HG03103 (cell line): ENCODE measurements at regions not wholly inside any gene's neighbourhood (a gene's known extent, or its start where the extent isn't known, plus 50 kb on each side); places are given as distances from the start of the nearest gene placed in this dataset.
"Not testable (repeated sequence)": the region's sequence is repeated elsewhere in the genome, so short reads cannot be mapped to it uniquely, and the experiment has no call there.

Source experiments
- ATAC-seq: cut with Tn5 transposase; IDR thresholded peaks from one replicate; pipeline ENCODE4 v1.9.1; 2021; ENCODE audit warnings: low read depth; ENCODE audit not compliant: unreplicated experiment

GRCh38 chr4:159410076-159410777, 307.3 kb downstream of the RAPGEF2 start:
- ATAC-seq, result no peak

- no peak for ATAC-seq
Measured at GRCh38 chr4:159410891-159411290, 308.0 kb downstream of the RAPGEF2 start.

DNA sequence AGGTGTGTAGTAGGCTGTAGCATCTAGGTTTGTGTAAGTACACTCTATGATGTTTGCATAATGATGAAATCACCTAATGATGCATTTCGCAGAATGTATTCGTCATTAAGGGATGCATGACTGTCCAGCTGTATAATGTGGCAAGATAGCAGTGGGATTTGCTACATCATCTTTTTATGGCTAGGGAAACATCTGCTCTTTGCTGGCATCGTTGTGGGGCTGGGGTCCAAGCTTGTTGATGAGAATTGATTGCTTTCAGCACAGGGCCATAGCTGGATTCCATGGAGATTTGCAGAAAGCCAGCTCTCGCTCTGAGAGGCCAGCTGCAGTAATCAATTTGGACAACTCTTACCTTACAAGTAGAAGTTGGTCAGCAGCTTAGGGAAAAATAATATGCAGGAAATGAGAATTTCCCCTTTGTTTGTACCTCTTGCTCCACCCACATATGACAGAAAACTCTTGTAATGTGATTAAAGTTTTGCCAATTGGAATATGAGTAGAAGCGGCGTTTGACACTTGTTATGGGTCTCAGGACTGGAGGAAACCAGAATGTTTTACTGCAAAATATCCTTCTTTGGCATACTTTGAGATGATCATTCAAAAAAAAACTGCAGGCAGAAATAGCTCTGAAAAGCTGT, 310.5 kb downstream of the RAPGEF2 start:
- ATAC-seq, result no peak

- no peak for ATAC-seq
Measured at GRCh38 chr4:159414305-159414704, 311.4 kb downstream of the RAPGEF2 start.

GRCh38 chr4:159416073-159416472, 313.2 kb downstream of the RAPGEF2 start:
- ATAC-seq, result no peak

DNA sequence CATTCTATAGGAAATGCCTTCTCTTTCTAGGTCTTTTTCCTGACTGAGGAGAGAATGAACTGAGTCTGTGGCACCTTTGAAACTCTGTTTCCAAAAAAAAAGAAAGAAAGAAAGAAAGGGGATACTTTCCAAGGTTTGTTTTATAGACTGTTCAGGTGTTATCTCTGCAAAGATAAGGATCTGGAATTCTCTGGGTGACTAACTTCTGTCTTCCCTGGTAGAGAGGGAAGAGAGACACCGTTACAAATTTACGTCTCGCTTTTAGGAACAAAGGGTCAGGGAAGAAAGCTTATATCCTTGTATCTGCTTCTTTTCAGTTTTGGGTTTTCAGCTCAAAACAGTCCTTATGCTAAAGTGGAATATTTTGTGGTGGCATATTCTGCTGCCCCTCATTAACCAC, 314.1 kb downstream of the RAPGEF2 start:
- ATAC-seq, result no peak

GRCh38 chr4:159420162-159421057, 317.5 kb downstream of the RAPGEF2 start:
- no peak for ATAC-seq

- not testable (repeated sequence) for ATAC-seq
Measured at GRCh38 chr4:159421058-159421419, 318.2 kb downstream of the RAPGEF2 start.

DNA sequence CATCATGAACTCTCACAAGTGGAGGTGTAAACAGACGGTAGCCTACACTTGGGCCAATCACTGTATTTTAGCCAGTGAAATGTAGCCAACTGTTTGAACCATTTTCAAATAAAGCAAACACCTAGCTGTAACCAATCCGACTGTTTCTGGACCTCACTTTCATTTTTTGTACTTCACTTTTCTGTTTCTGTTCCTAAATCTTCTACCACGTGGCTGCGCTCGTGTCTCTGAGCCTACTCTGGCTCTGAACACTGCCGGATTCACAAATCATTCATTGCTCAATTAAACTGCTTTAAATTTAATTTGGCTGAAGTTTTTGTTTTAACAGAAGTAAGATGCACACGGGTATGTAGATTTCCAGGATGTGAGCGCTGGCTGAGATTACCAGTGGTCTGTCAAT, 319.1 kb downstream of the RAPGEF2 start:
- no peak for ATAC-seq

DNA sequence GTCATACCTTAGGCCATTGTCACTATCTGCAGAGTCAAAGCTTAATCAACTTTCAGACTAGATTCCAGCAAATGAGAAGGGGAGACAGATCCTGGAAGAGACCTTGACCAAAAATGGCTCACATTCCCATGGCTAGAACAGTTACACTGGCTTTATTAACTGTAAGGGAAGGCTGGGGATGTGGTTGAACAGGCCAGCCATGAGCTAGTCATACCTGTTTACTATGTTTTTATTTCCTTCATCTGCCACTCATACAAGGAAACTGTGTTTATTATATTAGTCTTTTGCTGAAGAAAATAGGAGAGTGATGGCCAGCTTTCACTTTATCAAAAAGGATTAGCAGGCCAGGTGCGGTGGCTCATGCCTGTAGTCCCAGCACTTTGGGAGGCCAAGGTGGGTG, 319.7 kb downstream of the RAPGEF2 start:
- ATAC-seq, result no peak

DNA sequence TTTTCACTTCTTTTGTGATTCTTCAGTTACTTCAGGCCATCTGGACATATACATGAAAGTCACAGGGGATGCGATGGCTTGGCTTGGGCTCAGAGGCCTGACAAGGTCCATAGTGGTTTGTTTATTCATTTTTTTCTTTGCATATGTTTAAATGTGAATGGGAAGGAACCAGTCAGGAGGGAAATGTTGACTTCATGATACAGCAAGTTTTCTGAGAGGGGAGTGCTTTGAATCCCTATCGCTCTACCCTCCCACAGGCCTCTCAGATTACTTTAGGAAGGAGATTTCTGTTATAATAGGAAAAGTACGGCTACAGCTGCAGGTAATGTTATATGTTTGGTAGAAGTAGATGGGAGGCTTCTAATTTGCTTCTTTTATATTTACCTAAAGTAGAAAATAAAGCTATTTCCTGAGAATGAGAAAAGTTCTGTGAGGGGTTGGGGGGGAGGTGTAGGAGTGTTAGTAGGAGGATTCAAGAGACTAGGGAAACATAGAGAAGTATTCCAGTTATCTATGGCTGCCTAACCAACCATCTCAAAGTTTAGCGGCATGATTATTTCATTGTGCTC, 322.9 kb downstream of the RAPGEF2 start:
- no peak for ATAC-seq

- ATAC-seq, result no peak
Measured at GRCh38 chr4:159428293-159428692, 325.4 kb downstream of the RAPGEF2 start.

DNA sequence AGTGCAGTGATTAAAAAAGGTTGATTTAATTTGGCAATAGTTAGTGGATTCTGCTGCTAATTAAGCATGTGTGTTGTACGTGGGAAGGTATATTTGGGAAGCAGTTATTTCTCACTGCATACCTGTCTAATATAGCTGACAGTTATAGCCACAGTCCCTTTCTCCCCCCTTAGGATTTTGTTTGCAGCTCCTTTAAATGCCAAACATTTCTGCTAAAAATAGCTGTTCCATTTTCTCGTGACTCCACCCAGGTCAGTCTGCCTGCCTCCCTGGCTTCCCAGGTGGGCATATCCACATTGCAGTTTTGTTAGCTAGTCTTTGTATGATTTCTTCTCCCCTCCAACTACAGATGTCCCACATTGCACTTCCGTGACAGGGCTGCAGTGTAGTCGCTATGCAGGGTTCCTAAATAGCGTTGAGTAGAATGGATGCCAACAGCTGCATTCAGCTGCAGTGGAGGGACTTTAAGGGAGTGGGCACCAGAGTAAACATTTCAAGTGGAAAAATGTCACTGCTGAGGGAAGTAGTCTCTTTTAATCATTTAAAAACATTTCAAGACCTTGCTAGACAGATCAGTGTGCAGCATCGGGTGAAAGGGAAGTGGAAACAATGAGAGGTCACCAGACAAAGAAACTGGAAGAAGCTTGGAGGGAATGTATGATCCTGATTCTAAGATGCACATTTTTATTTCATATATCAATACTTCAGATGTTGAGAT, 326.3 kb downstream of the RAPGEF2 start:
- ATAC-seq, result no peak

- no peak for ATAC-seq
Measured at GRCh38 chr4:159429693-159430035, 326.8 kb downstream of the RAPGEF2 start.

DNA sequence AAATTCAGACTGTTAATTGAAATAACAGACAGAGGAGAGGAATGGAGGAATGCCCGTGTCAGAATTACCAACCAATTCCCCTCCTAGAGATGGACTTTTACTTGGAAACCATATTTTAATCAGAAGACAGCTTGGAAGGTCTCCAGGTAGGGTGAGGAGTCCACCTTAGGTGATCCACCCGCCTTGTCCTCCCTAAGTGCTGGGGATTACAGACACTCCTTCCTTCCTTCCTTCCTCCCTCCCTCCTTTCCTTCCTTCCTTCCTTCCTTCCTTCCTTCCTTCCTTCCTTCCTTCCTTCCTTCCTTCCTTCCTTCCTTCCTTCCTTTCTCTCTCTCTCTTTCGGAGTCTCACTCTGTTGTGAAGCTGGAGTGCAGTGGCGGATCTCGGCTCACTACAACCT, 328.0 kb downstream of the RAPGEF2 start:
- ATAC-seq, result no peak

GRCh38 chr4:159432436-159432835, 329.6 kb downstream of the RAPGEF2 start:
- ATAC-seq, result no peak

GRCh38 chr4:159433337-159433736, 330.5 kb downstream of the RAPGEF2 start:
- no peak for ATAC-seq

DNA sequence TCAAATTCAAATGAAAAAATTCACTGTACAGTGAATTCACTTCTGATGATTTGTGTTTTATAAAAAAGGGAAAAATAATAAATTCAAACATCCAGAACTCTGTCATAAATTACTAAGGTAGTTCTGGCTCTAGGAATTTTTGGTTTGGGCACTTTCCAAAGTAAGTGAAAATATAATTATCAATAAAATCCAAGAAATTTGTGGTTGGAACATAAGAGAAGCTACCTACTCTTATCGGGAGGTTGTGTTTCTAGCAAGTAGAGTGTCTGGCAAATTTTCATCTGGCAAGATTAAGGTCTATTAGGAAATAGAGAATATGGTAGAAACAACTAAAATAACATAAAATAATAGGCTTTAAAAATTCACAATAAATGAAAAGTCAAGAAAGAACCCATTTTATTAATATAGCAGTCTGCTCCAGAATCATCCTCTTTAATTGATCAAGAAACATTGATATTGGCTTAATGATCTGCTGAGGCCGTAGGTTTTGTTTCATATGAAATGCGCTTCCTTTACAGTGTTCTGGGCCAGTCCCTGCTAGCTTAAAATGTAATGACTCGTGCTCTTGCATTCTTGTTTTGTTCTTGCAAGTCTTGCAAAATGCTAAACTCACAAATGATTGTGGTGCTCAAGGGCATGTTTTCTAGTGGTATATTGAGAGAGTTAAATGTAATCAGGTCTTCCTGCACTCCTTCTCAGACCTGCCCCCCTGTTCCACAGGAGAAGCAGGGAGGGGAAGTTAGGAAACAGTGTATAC, 331.4 kb downstream of the RAPGEF2 start:
- ATAC-seq, result no peak

DNA sequence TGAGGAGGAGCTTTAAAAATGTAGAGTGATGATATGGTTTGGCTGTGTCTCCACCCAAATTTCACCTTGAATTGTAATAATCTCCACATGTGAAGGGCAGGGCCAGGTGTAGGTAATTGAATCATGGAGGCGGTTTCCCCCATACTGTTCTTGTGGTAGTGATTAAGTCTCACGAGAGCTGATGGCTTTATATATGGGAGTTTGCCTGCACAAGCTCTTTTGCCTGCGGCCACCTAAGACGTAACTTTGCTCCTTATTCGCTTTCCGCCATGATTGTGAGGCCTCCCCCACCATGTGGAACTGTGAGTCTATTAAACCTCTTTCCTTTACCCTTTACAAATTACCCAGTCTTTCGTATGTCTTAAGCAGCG, 332.0 kb downstream of the RAPGEF2 start:
- ATAC-seq, result no peak

DNA sequence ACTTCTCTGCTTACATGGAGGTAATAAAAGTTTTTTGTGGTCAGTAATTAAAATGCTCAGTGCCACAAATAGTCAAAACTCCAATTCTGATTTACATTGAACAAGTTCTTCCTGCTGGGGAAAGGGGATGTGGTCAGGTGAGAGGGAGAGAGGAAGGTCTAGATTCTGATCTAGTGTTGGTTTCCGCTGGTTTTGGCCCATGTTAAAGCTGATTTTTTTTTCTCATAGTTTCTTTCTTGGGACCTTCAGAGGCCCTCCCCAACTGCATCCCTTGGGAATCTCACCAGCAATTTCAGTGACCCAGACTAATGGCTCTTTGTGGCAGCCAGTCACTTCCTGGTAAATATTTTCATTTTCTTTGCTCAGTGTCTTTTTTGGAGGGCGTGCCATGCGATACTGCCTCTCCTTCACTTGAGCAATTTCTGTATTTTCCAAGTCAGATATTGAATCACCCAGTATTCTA, 332.7 kb downstream of the RAPGEF2 start:
- ATAC-seq, result no peak
